ENCODE measurements at regions not wholly inside any gene's neighbourhood (a gene's known extent, or its start where the extent isn't known, plus 50 kb on each side); places are given as distances from the start of the nearest gene placed in this dataset.

GRCh38 chr13:66139701-66140100 is 1090.4 kb downstream of the PCDH9 start:
- TF ChIP-seq SNAI2 (CRISPR knock-in tag; IDR thresholded peaks at IDR 0.05) = no peak
- no peak for TF ChIP-seq ZNF70 (CRISPR knock-in tag; IDR thresholded peaks at IDR 0.05)
- no peak for TF ChIP-seq ZNF8 (CRISPR knock-in tag; IDR thresholded peaks at IDR 0.05)
- no peak for TF ChIP-seq OSR1 (CRISPR knock-in tag; IDR thresholded peaks at IDR 0.05)
- TF ChIP-seq CREB5 (CRISPR knock-in tag; IDR thresholded peaks at IDR 0.05; ENCODE audit: low read depth) = no peak
- no peak for TF ChIP-seq ESRRG (CRISPR knock-in tag; IDR thresholded peaks at IDR 0.05)
- TF ChIP-seq TCF4 (CRISPR knock-in tag; IDR thresholded peaks at IDR 0.05; ENCODE audit: borderline replicate concordance) = no peak
- TF ChIP-seq GLIS3 (CRISPR knock-in tag; IDR thresholded peaks at IDR 0.05) = no peak
